Left cardiac atrium (tissue), 4 donors: ENCODE measurements at regions not wholly inside any gene's neighbourhood (a gene's known extent, or its start where the extent isn't known, plus 50 kb on each side); places are given as distances from the start of the nearest gene placed in this dataset.
"Not testable (repeated sequence)": the region's sequence is repeated elsewhere in the genome, so short reads cannot be mapped to it uniquely, and the experiment has no call there.

Experiments
- ATAC-seq, 2 donors: fragments of 200-7000 bp; cut with Tn5 transposase; one replicate each; pipeline ENCODE4 v1.9.1; 2020; ENCODE audit warnings: mild to moderate bottlenecking in 2 of 2, moderate library complexity in 2 of 2
- DNase-seq: peaks from one replicate; pipeline ENCODE4 v3.0.0-alpha.2; 2020
- intact Hi-C, 2 donors: fragments of 100-400 bp; cut with DNase I; formaldehyde crosslinking; loops; one replicate each; pipeline versions ENCODE4 v1.14.1 to v1.15.1; 2022 to 2023
- donor health status: DM: no; HTN: yes; CAD: no.
- donor health status: DM: no; HTN: yes; CAD: no; lungs with severe emphysema.
- donor health status: DM: yes; HTN: yes; CAD: no.
- donor health status: Dilated cardiomyopathy.

DNA sequence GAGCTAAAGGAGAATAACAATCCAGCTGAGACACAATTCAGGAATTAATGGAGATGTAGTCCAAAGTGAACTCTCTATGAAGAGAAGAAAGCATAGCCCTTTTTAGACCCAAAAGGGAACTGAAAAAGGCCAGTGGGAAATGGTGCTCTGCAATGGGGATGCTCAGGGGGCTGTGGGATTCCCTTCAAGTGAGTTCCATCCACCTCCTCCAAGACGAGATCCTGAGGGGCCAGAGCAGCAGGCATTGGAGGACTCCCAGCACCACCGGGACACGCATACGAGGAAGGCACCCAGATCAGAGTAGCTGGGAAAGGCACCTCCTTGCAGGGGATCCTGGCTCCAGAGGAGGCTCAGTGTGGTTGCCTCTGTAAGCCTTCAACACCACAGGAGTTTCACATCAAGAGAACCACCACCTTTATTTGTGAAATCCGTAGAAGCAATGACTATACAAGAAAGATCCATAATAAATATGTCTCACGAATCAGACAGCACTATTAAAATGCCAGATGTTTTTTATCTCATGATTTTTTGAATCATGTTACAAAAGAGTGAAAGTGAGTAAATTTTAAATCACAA, 288.2 kb downstream of the MED10 start:
- no peak for ATAC-seq
- DNase-seq: no peak
- intact Hi-C loops: no loop called here

DNA sequence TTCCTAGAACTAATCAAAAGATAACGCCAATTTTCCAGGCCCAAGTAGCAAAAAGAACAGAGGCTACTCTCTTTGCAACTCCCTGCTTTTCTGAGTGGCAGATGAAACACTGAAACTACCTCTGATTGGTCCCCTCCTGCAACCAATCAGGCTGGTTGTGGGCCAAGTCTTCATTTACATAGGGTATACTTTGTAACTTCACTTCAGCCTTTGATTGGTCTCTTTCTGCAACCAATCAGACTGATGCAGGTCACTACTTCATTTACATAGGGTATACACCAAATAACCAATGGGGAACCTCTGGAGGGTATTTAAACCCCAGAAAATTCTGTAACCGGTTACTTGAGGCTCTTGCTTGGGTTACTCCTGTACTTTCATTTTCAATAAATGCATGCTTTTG, 289.6 kb downstream of the MED10 start:
- ATAC-seq (no peak), DNase-seq (no peak)
- intact Hi-C loops: no loop called here

GRCh38 chr5:6087576-6087975, 290.8 kb downstream of the MED10 start:
- ATAC-seq: no peak
- intact Hi-C loops: no loop called here
- DNase-seq: no peak

- intact Hi-C loops: no loop called here
- no peak for ATAC-seq
- DNase-seq: no peak
Measured at GRCh38 chr5:6086871-6087270, 291.5 kb downstream of the MED10 start.

- no peak for ATAC-seq
- intact Hi-C loops: no loop called here
- no peak for DNase-seq
Measured at GRCh38 chr5:6085341-6085860, 292.9 kb downstream of the MED10 start.

DNA sequence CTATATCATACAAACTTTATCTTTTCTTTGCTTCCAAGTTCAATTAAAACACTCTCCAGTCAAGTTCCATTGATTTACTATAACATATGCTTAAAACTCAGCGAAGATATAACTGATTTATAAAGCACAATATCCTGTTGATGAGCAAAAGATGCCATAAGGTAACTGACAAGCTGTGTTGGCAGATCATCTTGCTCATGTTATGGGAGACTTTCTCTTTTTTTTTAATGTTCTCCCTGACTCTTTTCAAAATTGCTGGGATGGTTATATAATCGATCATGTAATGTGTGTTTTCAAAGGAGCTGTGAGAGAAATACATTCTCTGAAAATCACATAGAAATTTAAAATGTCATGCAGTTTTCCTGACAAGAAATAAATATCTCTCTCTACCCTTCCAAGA, 293.5 kb downstream of the MED10 start:
- intact Hi-C loops: no loop called here
- ATAC-seq: no peak

GRCh38 chr5:6084376-6084775, 294.0 kb downstream of the MED10 start:
- intact Hi-C loops: no loop called here
- ATAC-seq: no peak
- DNase-seq: no peak

More for the DNA sequence above, 293.5 kb downstream of the MED10 start:
- no peak for DNase-seq

- intact Hi-C loops: no loop called here
- ATAC-seq (no peak), DNase-seq (no peak)
Measured at GRCh38 chr5:6083311-6083978, 294.9 kb downstream of the MED10 start.

- DNase-seq: no peak
- intact Hi-C loops: no loop called here
- ATAC-seq: no peak
Measured at GRCh38 chr5:6082685-6083084, 295.7 kb downstream of the MED10 start.

DNA sequence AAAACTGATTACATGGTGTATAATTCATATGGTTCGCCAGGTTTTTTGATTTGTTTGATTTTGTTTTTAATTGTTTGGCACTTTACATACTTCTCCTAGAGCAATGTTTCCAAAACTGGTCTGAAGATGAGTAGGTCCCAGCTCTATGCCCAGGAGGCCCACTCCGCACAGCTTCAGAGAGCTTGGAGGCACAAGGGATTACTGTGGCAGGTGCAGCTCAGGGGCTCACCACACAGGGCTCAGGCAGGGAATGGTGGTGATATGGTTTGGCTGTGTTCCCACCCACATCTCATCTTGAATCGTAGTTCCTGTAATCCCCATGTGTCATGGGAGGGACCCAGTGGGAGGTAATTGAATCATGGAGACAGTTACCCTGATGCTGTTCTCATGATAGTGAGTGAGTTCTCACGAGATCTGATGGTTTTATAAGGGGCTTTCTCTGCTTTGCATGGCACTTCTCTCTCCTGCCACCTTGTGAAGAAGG, 296.6 kb downstream of the MED10 start:
- DNase-seq: no peak
- no peak for ATAC-seq
- intact Hi-C loops: no loop called here

DNA sequence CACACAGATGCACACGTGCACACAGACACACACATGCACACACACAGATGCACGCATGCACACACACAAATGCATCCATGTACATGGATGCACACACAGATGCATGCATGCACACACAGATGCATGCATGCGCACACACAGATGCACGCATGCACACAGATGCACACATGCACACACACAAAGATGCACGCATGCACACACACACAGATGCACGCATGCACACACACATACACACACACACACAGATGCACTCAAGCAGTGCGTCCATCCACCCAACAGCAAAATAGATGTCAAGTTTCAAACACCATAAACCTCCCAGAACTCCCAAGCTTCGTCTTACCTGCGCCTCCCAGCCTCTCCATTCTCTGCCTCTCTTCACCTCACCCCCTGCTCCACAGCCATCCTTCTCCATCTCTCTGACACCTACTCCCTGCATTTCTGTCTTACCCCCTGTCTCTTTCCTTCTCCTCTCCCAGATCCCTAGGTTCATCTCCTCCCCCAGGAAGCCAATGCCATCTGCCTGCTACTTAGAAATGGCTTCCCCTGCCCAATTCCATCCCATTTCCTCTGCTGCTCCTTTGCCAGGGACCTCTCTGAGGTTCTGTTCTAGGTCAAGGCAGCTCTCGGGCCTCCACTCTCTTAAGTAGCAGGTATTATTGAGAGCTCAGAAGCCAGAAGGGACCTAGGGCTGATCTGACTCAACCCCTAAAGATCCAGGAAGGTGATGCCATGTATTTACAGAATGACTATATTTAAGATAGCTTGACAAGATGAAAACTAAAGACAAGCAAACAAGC, 297.2 kb downstream of the MED10 start:
- DNase-seq (no peak), ATAC-seq (no peak)
- intact Hi-C loops: no loop called here

DNA sequence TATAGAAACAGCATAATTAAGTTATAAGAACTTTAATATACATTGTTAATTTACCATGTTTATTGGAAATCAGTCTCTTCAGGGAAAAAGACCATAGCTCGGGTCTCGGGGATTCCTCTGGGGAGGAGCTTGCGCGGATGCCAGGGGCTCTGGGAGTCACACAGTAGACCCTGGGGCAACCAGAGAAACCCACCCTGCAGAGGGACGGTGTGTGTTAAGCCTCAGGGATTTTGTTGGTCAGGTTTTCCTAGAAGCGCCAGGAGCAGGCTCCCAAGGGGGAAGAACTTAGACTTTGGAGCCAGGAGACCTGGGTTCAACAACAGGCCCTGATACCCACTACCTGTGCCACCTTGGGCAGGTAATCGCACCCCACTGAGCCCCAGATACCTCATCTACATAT, 297.9 kb downstream of the MED10 start:
- DNase-seq (no peak), ATAC-seq (no peak)
- intact Hi-C loops: no loop called here

- intact Hi-C loops: no loop called here
- DNase-seq: no peak
- ATAC-seq: no peak
Measured at GRCh38 chr5:6078881-6079280, 299.5 kb downstream of the MED10 start.

DNA sequence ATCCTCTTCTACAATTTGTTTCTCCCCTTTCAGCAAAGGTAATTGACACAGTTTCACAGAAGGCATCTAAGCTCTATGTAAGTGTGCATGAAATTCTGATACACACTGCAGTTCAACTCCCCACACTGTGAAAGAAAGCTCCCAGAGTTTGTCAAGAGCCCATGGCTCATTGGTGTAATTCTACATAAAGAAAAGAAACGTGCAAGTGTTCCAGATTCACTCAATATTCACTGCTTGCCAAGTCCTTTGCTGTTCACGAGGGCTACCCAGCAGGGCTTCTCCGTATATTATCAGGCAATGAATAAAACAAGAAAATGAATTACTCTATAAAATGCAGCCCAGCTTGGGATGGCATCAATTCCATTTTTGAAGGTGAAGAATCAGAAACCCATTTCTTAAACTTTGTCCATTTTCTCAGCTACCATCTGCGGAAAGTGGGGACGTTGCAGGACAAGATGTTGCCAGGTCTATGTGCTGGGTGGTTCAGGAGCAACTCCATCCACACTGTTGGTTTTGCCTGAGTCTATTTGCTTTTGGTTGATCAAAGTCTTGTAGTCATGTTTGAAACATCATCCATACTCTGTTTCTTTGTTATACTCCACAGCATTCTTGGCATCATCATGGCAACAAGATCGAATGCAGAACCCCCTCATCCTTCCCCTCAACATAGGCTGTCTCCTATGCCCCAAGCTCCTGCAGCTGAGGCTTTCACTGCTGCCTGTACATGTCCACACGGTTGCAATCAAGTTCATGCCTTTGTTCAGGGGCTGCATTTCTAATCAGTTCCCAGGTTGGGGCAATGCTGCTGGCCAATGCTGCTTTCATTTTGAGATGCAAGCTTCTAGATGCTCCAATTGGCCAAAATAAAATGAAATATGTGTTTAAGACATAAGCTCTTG, 301.8 kb downstream of the MED10 start:
- intact Hi-C loops: no loop called here
- ATAC-seq (no peak), DNase-seq (no peak)

- intact Hi-C loops, ATAC-seq, DNase-seq: not testable (repeated sequence)
Measured at GRCh38 chr5:6072488-6072887, 305.9 kb downstream of the MED10 start.

GRCh38 chr5:6069496-6070185, 308.7 kb downstream of the MED10 start:
- intact Hi-C loops: no loop called here
- no peak for ATAC-seq
- DNase-seq: no peak

DNA sequence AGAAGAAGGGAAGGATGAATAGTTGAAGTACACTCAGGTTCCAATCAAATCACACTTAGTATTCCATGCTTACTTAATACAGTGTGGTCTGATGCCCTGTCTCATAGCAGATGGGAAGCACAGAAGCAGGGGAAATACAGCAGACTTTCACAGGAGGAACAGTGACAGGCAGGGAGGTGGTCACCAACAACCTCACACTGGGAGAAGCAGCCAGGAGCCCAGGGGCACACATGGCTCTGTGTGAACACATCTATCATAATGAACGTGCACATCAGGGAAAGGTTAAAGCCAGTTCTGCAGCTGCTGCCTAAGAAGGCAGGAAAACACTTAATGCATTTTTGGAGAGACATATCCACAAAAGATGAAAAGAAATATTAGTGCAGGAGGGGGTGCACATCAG, 312.3 kb downstream of the MED10 start:
- intact Hi-C loops: no loop called here

DNA sequence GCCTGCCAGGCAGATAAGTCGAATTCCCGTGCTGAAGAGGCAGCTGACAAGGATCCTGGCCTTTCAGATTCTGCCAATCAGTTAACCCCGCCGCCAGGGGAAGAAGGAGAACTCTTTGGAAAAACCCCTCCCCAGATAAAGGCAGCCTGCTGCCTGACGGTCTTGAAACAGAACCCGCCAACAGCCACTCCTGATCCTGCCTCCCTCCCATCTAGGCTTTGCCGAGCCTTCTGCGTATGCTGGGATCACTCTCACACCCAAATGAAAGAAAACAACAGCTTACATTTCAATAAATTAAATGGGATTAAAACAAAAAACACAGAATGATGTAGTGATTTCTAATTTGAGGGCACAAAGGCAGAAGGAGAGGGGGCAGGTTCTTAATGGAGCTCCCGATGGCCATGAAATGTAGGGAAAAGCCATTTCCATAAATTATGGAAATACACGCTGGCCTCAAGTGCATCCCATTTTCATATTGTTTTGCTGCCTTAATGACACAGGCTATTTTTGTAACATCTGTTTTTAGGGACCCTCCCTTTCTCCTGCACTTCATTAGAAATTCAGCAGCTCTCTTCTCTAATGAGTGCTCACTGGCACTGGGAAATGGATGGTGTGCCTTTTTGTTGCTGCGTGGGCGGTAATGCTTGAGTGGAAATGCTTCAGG, 319.1 kb downstream of the MED10 start:
- ATAC-seq (no peak), DNase-seq (no peak)
- intact Hi-C loops: no loop called here

More for the DNA sequence above, 312.3 kb downstream of the MED10 start:
- DNase-seq (no peak), ATAC-seq (no peak)
